NT2/D1 (cell line): ENCODE measurements at regions not wholly inside any gene's neighbourhood (a gene's known extent, or its start where the extent isn't known, plus 50 kb on each side); places are given as distances from the start of the nearest gene placed in this dataset.

Experiments
- SUZ12 ChIP-seq: IDR thresholded peaks from 2 replicates; pipeline ENCODE4 v1.6.1; 2011; ENCODE audit not compliant: insufficient read length, insufficient read depth; ENCODE audit errors: extremely low read depth
- YY1 ChIP-seq: IDR thresholded peaks from 2 replicates; pipeline ENCODE4 v1.6.1; 2011; ENCODE audit not compliant: insufficient read length, insufficient read depth
- ZNF274 ChIP-seq: IDR thresholded peaks from 2 replicates; pipeline ENCODE4 v1.6.1; 2011; ENCODE audit warnings: mild to moderate bottlenecking, low read depth, low read length

- no peak for TF ChIP-seq YY1
- no peak for TF ChIP-seq ZNF274
- TF ChIP-seq SUZ12 = no peak
These were observed 236.2 kb upstream of the KRR1 start for GRCh38 chr12:75747572-75748021.
